ENCODE measurements at regions not wholly inside any gene's neighbourhood (a gene's known extent, or its start where the extent isn't known, plus 50 kb on each side); places are given as distances from the start of the nearest gene placed in this dataset.

DNA sequence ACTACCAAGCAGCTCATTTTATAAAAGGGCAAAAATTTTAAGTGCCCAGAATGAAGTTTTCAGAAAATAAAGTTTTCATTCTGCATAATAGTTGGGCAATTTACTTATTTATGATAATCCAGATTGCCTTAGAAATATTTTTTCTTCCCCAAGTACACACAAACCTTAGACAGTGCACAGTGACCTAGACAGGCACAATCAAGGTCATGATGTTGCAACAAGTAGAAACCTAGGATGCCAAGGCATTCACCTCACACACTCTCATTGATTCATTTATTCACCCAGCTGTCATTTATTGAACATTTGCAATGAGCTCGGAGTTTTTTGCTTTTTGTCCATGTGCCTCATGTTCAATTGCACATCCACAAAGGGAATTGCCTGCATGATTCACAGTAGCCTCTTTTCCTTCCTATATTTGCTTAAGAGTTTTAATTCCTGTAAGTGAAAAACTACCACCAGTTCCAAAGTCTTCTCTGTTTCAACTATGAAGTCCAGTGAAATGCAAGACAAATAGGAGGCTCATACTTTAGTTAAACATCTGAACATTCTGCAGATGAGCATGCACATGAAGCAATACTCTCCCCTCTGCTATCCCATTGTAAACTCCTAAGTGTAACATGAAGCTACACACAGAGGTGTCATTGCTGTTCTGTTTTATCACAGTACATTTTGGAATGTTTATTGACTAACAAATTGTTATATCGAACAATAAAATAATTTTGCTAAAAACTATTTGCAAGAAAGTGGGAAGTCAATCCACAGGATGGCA lies 122.9 kb downstream of the HINT1 start:
- TF ChIP-seq YY1 (IDR thresholded peaks at IDR 0.05; ENCODE audit: insufficient read depth, insufficient read length) (no peak), SUZ12 (IDR thresholded peaks at IDR 0.05; ENCODE audit: extremely low read depth, insufficient read depth, insufficient read length) (no peak)

Measured in NT2/D1 (cell line).